ENCODE measurements at regions not wholly inside any gene's neighbourhood (a gene's known extent, or its start where the extent isn't known, plus 50 kb on each side); places are given as distances from the start of the nearest gene placed in this dataset.

GRCh38 chr4:20598626-20599025 is 101.6 kb upstream of the PACRGL start:
- ATAC-seq (no peak), DNase-seq (no peak)
- no peaks in the 10 kb centered on the region for H3K27me3 ChIP-seq
- H3K27ac ChIP-seq, result no peak overlapping the region
- H3K4me3 ChIP-seq, result no peak overlapping the region
- TF ChIP-seq CTCF (IDR thresholded peaks at IDR 0.05), result no peak
- H3K36me3 ChIP-seq, result peaks cover 0 to 10% (median 0%) of the 10 kb centered on the region in 9 donors
- 78 to 80% methylated on average over 4 of the region's 4 CpGs for WGBS, 2 donors
- no peaks in the 10 kb centered on the region for H3K9me3 ChIP-seq
- intact Hi-C loops (cut with DNase I), result no loop called here
- H3K4me1 ChIP-seq, result no peaks in the 10 kb centered on the region

GRCh38 chr4:20603671-20604313 is 96.5 kb upstream of the PACRGL start:
- 83 to 86% methylated on average over 3 of the region's 3 CpGs for WGBS, 2 donors
- no peak overlapping the region for H3K4me3 ChIP-seq

GRCh38 chr4:20612313-20612712 is 87.9 kb upstream of the PACRGL start:
- Histone ChIP-seq H3K4me1 (peaks cover 0 to under 1% (median 0%) of the 10 kb centered on the region in 9 donors), H3K27me3 (no peaks in the 10 kb centered on the region), H3K36me3 (peaks cover 0 to 10% (median 0%) of the 10 kb centered on the region in 9 donors), H3K4me3 (no peak overlapping the region), H3K27ac (no peak overlapping the region), H3K9me3 (no peaks in the 10 kb centered on the region)
- no peak for ATAC-seq
- WGBS, 2 donors, result 85 to 86% methylated on average over 7 of the region's 7 CpGs
- intact Hi-C loops (cut with DNase I), result no loop called here
- TF ChIP-seq CTCF (IDR thresholded peaks at IDR 0.05), result no peak
- no peak for DNase-seq

More at GRCh38 chr4:20603671-20604313, 96.5 kb upstream of the PACRGL start:
- H3K36me3 ChIP-seq, result peaks cover 0 to 2% (median 0%) of the 10 kb centered on the region in 9 donors
- no peak for TF ChIP-seq CTCF (IDR thresholded peaks at IDR 0.05)
- H3K9me3 ChIP-seq, result no peaks in the 10 kb centered on the region
- DNase-seq (no peak), ATAC-seq (no peak)
- H3K4me1 ChIP-seq, result no peaks in the 10 kb centered on the region
- no peaks in the 10 kb centered on the region for H3K27me3 ChIP-seq
- intact Hi-C loops (cut with DNase I), result no loop called here
- no peak overlapping the region for H3K27ac ChIP-seq

GRCh38 chr4:20614816-20615215 is 85.4 kb upstream of the PACRGL start:
- 92 to 93% methylated on average over 2 of the region's 2 CpGs for WGBS, 2 donors
- no peak overlapping the region for H3K27ac ChIP-seq
- peaks cover 0 to 26% (median 0%) of the 10 kb centered on the region in 9 donors for H3K4me1 ChIP-seq
- DNase-seq (no peak), ATAC-seq (no peak)
- no peaks in the 10 kb centered on the region for H3K27me3 ChIP-seq
- peaks cover 0 to 7% (median 0%) of the 10 kb centered on the region in 9 donors for H3K36me3 ChIP-seq
- intact Hi-C loops (cut with DNase I), result no loop called here
- no peak overlapping the region for H3K4me3 ChIP-seq
- no peaks in the 10 kb centered on the region for H3K9me3 ChIP-seq
- no peak for TF ChIP-seq CTCF (IDR thresholded peaks at IDR 0.05)

Measured in heart right ventricle (tissue), 16 donors.